ENCODE measurements at regions not wholly inside any gene's neighbourhood (a gene's known extent, or its start where the extent isn't known, plus 50 kb on each side); places are given as distances from the start of the nearest gene placed in this dataset.
A peak's percentile ranks its signal among the peaks of the same experiment; 100 is the strongest.

DNA sequence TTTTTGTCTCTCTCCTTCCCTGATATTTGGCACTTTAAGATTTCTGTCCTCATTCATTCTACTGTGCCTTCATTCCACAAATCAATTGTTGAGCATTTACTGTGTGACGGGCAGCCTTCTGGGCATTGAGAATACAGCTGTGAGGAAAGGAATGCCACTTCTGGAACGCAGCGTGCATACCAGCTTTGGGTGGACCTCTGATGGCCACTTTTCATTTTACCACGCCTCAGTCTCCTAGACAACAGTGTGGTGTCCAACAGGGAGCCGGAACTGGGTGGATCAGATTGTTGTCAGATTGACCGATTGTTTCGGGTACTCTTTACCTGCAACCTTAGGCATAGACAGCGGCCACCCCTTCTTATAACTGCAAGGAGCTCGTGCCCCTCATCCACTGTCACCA, 222.7 kb upstream of the DPP6 start:
- no peak for ATAC-seq
- DNase-seq: no peak
- intact Hi-C loops (cut with micrococcal nuclease): no loop called here

DNA sequence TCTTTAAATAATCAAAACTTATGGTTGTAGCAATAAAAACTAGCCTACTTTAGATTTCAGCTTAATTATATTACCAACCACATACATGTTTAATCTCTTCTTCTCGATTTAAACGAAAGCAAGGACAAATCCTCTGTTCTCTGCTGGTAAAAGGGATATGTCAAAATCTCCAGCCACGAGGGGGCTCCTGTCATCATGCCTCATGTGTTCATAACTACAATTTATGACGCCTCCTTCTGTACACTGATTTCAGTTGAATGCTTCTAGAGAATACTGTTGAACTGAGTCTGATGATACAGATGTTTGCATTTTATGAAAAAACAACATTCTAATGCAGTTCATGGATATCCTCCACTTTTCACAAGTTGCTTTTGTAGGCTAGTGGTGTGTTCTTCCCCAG, 220.0 kb upstream of the DPP6 start:
- no peak for DNase-seq
- no peak for ATAC-seq
- intact Hi-C loops (cut with micrococcal nuclease): no loop called here

DNA sequence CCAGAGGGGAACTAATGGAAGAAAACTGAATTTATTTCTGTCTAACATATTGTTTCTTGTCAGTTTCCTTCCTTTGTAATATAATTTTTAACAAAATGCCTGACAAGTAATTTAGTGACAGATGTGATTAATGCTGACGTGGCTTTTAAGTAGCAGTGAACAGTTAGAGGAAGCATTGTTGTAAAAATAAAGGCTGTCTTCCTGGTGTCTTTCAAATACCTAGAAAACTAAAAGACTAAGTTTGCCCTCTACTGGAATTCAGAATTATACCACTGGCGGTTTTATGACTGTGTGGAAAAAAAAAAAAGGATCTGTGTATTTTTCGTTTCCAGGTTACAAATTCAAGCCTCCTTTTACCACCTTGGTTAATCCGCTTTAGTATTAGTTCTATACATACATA, 217.1 kb upstream of the DPP6 start:
- DNase-seq (no peak), ATAC-seq (no peak)
- intact Hi-C loops (cut with micrococcal nuclease): no loop called here

DNA sequence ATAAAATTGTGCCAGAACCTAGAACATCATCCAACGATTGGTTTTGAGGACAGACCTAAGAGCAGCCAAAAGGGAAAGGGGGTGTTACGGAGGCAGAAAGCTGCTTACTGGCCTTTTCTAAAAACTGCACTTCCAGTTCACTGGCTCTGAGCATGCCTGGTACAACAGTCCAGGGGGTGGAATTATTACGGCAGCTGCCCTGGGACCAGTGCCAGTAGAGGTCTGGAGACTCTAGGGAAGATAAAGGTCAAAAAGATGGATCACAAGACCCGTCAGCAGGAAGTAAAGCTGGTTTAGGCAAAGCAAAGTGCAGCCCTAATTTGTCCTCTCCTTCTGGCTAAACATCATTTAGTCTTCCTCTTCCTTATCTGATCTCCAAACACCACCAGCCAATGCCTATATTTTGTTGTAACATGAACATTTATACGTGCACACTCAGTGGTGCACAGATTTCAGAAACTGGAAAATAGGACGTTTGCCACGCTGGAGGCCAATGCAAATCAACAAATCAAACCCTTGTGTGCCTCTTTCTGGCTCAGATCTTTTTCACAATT, 216.4 kb upstream of the DPP6 start:
- intact Hi-C loops (cut with micrococcal nuclease): no loop called here
- ATAC-seq: no peak
- no peak for DNase-seq

DNA sequence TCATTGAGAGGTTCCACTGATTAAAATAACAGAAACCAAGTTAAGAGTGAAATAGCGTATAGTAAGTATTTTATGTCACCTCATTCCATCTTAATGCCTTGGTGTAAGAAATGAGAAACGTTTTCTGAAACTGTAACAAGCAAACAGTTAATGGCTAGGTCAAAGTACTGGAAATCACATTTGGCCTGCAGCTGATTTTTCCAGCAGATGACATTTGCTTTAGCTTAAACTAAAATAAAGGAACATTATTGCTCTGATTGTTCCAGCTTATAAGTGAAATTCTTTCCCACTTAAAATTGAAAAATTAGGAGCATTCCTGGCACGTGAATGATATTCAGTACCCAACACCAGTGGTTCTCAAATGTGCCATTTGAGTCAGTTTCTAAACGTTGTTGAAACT, 213.6 kb upstream of the DPP6 start:
- intact Hi-C loops (cut with micrococcal nuclease): no loop called here
- ATAC-seq: no peak

DNA sequence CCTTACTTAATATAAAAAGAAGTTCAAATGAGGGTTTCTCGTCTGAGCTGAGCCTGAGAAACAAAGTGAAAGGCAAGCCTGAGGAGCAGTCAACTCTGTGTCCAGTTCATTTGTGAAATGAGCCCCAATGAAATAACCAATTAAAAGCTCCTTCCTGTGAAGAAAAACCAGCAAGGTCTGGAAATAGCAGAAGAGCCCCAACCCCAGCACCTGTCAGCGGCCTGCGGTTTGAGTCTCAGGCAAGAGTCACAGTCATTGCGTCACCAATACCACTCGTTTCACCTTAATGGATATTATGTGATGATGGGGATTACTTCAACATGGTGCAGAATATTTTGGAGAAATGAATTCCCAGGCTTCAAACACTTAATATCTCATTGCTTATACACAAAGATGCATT, 211.3 kb upstream of the DPP6 start:
- DNase-seq: no peak
- no peak for ATAC-seq
- intact Hi-C loops (cut with micrococcal nuclease): no loop called here

More for the DNA sequence above, 213.6 kb upstream of the DPP6 start:
- DNase-seq: no peak

DNA sequence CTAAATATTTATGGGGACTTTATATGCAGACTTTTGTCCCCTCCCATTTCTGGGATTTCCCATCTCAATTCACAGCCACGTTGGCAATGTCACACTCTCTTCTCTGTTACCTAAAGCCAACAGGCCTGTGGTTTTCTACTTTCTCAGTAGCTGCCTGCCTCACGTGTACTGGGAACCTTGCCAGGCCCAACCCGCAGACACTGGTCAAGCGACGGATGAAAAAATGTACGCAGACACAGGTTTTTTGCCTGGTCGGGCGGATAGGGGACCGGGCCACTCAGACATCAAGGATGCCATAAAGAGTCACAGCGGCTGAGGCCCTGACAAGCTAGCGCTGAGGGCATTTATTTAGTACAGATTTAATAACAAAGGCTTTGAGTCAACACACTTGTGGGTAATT, 204.4 kb upstream of the DPP6 start:
- no peak for ATAC-seq
- intact Hi-C loops (cut with micrococcal nuclease): no loop called here
- no peak for DNase-seq

DNA sequence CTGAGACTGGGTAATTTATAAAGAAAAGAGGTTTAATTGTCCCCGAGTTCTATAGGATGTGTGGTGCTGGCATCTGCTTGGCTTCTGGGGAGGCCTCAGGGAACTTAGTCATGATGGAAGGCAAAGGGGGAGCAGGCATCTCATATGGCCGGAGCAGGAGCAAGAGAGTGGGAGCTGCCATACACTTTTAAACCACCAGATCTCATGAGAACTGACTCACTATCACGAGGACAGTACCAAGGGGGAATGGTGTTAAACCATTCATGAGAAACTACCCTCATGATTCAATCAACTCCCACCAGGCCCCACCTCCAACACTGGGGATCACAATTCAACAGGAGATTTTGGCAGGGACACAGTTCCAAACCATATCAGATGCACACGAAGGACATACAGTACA, 199.9 kb upstream of the DPP6 start:
- intact Hi-C loops (cut with micrococcal nuclease): no loop called here
- DNase-seq: no peak
- ATAC-seq: no peak

DNA sequence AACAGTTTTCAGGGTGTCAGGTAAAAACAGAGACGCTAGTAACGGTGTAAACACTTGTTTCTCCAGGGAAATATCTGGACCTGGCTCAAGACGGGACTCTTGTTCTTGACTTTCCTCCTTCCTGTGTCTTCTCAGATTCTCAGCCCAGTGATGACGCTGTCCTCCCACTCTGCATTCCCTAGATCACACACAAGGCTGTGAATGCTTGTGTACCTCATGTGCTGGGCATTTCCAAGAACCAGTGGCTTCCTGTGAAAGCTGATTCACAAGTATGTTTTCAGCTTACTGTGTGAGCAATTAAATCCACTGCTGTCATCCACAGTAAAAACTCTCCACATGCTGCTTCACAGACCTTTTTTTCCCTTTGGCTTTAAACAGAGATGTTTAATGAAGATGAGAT, 193.8 kb upstream of the DPP6 start:
- DNase-seq: no peak
- intact Hi-C loops (cut with micrococcal nuclease): no loop called here
- no peak for ATAC-seq

DNA sequence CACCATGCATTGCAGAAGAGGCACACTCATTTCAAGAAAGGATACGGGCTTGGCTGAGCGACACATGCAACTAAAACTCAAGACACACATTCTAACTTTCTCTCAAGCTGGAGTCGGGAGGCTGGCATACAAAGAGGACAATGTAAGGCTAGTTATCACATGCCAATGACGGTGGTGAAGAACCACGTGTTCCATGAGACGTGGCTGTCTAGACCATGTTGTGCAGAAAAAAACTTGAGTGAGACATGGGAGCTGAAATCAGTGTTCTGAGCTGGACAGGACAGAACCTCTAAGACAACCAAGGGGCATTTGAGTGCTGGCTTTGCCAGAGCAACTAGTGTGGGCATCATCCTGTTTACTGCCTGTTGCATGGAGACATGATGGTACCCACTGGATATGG, 193.0 kb upstream of the DPP6 start:
- no peak for ATAC-seq

DNA sequence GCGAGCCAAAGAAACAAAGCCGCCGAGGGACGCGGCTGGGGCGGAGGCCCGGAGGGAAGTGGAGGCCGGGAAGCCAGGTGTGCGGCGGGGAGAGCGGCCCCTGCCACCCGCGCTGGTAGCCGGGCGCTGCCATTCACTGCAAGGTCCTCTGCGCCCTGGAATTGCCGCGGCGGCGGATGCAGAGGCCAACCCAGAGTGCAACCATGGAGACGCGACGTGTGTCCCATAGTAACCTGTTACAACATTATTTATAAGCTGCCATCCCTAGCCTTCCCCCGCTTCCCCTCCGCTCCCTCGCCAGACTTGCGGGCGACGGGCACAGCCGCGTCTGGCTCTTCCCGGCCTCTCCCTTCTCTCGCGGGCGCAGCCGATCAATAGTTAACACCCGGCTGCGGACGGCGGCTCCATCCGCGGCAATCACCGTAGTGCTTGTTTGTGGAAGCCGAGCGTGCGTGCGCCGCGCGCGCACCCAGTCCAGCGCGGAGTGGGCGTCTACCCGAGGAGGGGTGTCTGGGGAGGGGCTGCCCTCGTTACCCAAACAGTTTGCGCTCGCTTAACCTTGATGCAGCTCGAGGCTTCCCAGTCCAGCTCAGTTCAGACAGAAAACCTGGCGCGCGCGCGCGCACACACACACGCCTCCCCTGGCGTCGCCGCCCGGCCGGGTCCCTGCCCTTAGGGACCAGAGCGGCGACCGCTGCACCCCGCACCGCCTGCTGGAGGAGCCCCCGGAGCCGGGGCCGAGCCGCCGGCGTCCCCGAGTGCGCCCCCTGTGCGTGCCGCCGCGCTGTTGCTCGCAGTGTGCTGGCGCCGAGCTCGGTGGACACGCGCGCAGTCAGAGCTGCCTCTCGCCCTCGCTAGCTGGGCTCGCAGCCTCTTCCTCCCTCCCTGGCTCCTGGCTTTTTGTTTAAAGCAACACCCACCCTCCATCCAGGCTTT, 165.4 kb upstream of the DPP6 start:
- no peak for DNase-seq
- ATAC-seq: no peak
- intact Hi-C loops (cut with micrococcal nuclease): no loop called here

More for the DNA sequence above, 193.0 kb upstream of the DPP6 start:
- DNase-seq: no peak
- intact Hi-C loops (cut with micrococcal nuclease): no loop called here

DNA sequence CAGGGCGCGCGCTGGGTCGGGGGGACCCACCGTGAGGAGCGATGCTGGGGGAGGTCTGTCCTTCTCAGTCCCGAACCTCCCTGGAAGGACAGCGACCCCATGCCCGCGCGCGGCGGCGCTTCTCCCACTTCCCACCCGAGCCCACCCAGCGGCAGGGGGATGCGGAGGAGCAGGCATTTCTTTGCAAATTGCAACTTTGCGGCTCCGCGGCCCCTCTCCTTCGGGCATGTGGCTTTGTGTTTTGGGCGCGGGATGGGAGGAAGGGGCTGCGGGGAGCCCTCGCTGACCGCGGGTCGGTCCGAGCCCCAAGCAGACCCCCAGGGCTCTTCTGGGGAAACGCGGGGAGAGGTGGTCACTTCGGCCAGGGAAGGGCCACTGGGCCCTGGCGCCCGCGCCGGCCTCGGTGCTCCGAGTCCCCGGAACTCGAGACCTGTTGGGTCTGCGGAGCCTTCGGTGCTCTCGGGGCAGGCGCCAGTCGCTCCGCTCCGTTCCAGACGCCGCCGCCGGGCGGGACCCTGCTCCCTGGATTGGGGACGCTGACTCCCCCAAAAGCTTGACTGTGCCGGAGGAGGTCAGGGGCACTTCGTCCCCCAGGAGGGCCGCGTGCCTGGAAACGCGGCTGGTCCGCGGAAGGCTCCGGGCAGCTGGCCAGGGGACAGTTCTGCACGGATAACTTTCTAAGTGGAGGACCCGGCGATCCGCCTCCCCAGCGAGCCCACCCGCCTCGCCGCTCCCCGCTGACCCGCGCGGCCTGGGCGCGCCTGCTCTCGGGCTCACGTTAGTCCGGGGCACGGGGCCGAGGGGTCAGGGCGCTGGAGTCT, 164.2 kb upstream of the DPP6 start:
- no peak for DNase-seq
- intact Hi-C loops (cut with micrococcal nuclease): no loop called here
- no peak for ATAC-seq

DNA sequence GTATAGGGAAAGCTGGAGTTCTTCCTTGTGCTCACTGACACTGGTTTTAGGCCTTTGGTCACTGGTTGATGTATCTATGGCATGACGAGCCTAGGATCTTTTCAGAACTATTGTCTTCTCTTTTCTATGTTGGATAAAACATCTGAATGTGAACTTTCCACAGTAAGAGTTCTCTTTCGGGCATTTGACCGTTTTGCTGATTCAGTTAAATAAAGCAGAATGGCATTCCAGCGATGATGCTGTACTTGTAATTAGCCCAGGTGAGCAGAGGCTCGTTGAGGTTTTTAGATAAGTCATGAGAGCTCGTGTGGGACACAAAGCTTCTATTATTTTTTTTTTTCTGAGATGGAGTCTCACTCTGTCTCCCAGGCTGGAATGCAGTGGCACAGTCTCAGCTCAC, 160.2 kb upstream of the DPP6 start:
- ATAC-seq: no peak
- intact Hi-C loops (cut with micrococcal nuclease): no loop called here
- DNase-seq: no peak

DNA sequence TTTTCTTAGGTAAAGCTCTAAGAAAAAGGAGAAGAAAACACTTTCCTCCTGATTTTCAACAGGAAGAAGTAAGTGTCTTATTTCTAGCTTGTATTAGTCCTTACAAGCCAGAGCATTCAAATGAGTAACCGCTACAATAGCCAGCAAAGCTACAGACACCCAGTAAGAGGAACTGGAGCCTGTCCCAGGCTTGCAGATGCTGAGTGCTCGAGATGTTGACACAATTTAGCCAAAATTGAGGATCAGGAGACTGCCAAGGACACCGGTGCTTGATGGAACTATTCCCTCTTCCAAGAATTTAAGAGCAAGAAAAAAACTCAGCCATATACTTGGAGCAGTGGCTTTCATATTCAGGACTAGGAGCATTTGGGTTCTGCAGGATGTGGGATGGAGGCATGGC, 149.3 kb upstream of the DPP6 start:
- DNase-seq (no peak), ATAC-seq (peak; percentile 31)
- intact Hi-C loops (cut with micrococcal nuclease): no loop called here

DNA sequence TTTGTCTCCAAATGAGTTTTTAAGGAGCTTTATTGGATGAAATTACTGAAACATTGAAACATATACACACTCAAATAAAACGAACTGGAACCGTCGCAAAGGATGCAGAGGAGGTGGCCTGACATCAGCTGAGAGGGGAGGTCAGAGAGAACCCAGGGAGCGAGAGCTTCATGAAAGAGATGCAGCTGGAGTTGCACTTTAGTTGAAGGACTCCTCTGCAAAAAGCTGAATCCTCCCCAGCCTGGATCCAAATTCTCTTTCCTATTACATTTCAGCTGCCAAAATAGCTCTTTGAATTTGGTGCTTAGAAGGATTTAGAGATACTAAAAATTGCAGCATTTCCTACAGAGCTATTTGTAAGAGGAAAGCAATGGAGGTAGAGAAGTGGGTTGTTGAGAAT, 140.0 kb upstream of the DPP6 start:
- intact Hi-C loops (cut with micrococcal nuclease): no loop called here
- DNase-seq: no peak
- ATAC-seq: no peak

DNA sequence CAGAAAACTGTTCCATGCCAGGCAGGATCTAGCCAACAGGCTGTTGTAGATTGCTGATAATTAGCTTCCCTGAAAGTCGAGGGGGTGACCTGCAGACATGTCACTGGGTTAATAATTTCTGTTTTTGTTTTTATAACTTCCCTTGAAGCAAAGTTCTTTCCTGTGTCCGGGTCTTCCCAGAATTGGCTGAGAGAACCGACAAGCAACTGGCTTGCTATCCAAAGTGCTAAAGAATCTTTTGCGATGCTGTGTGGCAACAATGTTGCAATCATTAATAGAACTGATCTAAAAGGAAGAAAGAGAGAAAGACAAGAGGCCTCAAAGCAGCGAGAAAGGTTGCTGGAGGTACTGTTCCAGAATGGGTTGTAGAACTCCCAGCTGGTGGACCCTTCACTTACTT, 132.1 kb upstream of the DPP6 start:
- intact Hi-C loops (cut with micrococcal nuclease): no loop called here
- ATAC-seq (no peak), DNase-seq (no peak)

DNA sequence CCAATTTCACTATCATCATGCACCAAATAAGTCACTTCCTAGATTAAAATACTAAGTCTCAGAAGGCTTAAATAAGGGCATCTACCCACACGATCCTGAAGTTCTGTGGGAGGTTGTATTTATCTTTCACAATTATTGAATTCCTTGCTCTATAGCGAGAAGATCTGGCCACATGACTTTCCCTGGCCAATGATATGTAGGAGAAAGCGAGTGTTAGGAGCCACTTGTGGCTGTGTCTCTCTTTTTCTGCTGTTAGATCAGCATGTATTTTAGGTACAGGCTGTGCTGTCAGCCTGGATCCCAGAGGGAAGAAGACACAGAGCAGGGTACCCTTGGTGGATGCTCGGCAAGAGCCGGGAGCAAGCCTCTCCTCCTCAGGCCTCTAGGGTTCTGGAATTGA, 131.3 kb upstream of the DPP6 start:
- intact Hi-C loops (cut with micrococcal nuclease): no loop called here
- DNase-seq: no peak
- ATAC-seq: no peak

DNA sequence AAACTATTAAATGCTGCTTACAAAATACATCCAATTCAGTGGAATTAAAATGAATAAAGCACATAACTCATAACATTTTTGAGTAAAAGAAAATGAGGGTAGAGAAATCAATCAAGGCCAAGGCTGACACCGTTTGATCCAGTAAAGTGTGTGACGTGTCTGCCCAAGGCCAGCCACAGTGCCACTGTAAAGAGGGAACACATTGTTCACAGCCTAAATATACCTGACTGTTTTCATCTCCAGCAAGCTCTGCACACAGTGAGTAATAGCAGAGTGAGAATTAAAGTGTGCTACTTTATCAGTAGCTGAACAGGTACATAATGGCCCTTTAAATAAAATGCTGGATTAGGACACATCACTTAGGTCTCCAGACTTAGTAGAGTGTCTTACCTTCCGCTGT, 130.8 kb upstream of the DPP6 start:
- intact Hi-C loops (cut with micrococcal nuclease): no loop called here
- DNase-seq (no peak), ATAC-seq (no peak)

DNA sequence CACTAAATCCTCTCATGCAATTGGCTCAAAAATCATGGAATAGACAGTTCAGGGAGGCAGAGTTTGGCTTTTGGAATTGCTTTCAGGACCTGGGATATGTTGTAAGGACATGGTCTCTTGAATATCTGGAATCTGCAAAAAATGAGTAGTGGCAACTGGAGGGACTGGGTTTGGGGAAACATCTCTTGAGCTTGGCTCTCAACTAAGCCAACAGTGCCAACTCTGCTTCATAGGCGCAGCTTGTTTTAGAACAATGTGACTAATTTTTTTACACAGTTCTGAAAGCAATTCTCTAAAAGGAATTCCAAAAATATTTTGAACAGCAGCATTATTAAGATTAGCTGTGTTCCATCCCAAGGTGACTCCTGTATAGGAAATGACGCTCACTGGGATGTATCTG, 121.5 kb upstream of the DPP6 start:
- ATAC-seq: no peak
- intact Hi-C loops (cut with micrococcal nuclease): no loop called here
- no peak for DNase-seq

DNA sequence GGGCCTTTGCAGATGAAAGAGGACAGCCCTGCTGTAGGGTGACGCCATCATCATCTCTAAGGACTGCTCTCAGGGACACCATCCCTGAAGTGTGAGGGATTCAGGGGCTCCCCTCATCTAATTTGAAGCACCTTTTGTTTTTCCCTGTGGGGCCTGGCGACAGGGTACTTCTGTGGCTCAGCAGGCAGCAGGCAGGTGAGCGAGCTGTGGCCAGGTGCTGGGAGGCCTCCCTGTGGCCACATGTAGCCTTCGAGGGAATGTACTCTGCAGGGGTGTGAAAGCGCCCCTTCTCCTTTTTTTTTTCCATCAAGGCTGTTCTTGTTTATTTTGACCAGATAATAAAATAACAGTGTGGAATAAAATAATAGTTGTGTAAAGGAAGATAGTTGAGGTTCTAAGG, 118.2 kb upstream of the DPP6 start:
- no peak for DNase-seq
- no peak for ATAC-seq
- intact Hi-C loops (cut with micrococcal nuclease): no loop called here
